ENCODE measurements at regions not wholly inside any gene's neighbourhood (a gene's known extent, or its start where the extent isn't known, plus 50 kb on each side); places are given as distances from the start of the nearest gene placed in this dataset.

GRCh38 chr4:155107059-155107458 lies 101.4 kb upstream of the NPY2R start:
- no peak for DNase-seq

- DNase-seq, result no peak
Measured at GRCh38 chr4:155114790-155115189, 93.6 kb upstream of the NPY2R start.

GRCh38 chr4:155119006-155119405 lies 89.4 kb upstream of the NPY2R start:
- no peak for DNase-seq

DNA sequence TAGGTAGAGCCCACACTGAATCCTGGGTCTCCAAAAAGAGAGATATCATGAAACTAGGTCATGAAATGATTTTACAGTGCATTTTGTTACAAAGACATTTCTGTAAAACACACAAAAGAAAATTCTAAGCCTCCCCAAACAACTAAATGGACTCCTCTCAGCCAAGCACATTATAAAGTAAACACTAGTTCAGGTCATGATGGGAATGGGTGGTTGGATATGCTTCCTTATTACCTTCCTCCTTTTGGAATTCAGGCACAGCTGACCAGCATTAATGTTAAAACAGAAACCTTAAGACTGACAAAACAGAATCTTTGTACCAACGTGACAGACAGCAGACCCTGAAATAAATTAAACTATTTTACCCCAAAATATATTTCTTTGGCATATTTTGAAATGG lies 87.9 kb upstream of the NPY2R start:
- DNase-seq, result no peak

GRCh38 chr4:155122382-155122781 lies 86.1 kb upstream of the NPY2R start:
- DNase-seq, result no peak

GRCh38 chr4:155134136-155134535 lies 74.3 kb upstream of the NPY2R start:
- no peak for DNase-seq

GRCh38 chr4:155140889-155141288 lies 67.5 kb upstream of the NPY2R start:
- DNase-seq, result no peak

- DNase-seq, result no peak
Measured at GRCh38 chr4:155143512-155143911, 64.9 kb upstream of the NPY2R start.
